ENCODE measurements at regions not wholly inside any gene's neighbourhood (a gene's known extent, or its start where the extent isn't known, plus 50 kb on each side); places are given as distances from the start of the nearest gene placed in this dataset.
"Not testable (repeated sequence)": the region's sequence is repeated elsewhere in the genome, so short reads cannot be mapped to it uniquely, and the experiment has no call there.

GRCh38 chr10:10745291-10745690, 272.4 kb upstream of the CELF2 start:
- Histone ChIP-seq H3K9ac (no peak overlapping the region), H3K36me3 (ENCODE audit: low read depth) (no peaks in the 10 kb centered on the region), H3K9me2 (ENCODE audit: insufficient read depth) (no peaks in the 10 kb centered on the region), H3K4me1 (ENCODE audit: insufficient read depth) (no peaks in the 10 kb centered on the region), H2AFZ (no peak overlapping the region), H3K4me2 (ENCODE audit: unreplicated experiment) (no peak overlapping the region), H3F3A (ENCODE audit: insufficient read depth) (no peaks in the 10 kb centered on the region), H3K4me3 (no peak overlapping the region), H3K27ac (no peak overlapping the region), H4K20me1 (ENCODE audit: insufficient read depth) (no peaks in the 10 kb centered on the region), H3K27me3 (replicated peaks; ENCODE audit: insufficient read depth) (no peaks in the 10 kb centered on the region), H3K79me2 (ENCODE audit: insufficient read depth) (no peaks in the 10 kb centered on the region), H3K9me3 (ENCODE audit: low read depth) (no peaks in the 10 kb centered on the region)
- in situ Hi-C loops (cut with MboI) = no loop called here
- TF ChIP-seq EZH2phosphoT487 (IDR thresholded peaks at IDR 0.05; ENCODE audit: insufficient read depth, low read depth) (no peak), EZH2 (IDR thresholded peaks at IDR 0.05; ENCODE audit: insufficient read depth, poor library complexity, severe bottlenecking) (no peak)
- 74 to 78% methylated on average over 6 of the region's 6 CpGs for WGBS, 2 experiments (ENCODE audit: low coverage in 1 of 2, low lambda C conversion rate in 2 of 2, missing lambda C conversion rate in 2 of 2)
- DNase-seq = no peak

- DNase-seq = no peak
- 87 to 89% methylated on average over 9 of the region's 9 CpGs for WGBS, 2 experiments (ENCODE audit: low coverage in 1 of 2, low lambda C conversion rate in 2 of 2, missing lambda C conversion rate in 2 of 2)
- peaks cover 6% of the 10 kb centered on the region; the same call in 1 of the 2 replicates for H3K9me2 ChIP-seq (ENCODE audit: insufficient read depth)
- no peaks in the 10 kb centered on the region for H3K79me2 ChIP-seq (ENCODE audit: insufficient read depth)
- no peak overlapping the region for H3K27ac ChIP-seq
- H3F3A ChIP-seq (ENCODE audit: insufficient read depth) = no peaks in the 10 kb centered on the region
- H3K4me3 ChIP-seq = no peak overlapping the region
- H2AFZ ChIP-seq = no peak overlapping the region
- no peak overlapping the region for H3K9ac ChIP-seq
- H3K4me2 ChIP-seq (ENCODE audit: unreplicated experiment) = no peak overlapping the region
- H4K20me1 ChIP-seq (ENCODE audit: insufficient read depth) = no peaks in the 10 kb centered on the region
- H3K4me1 ChIP-seq (ENCODE audit: insufficient read depth) = no peaks in the 10 kb centered on the region
- TF ChIP-seq EZH2phosphoT487 (IDR thresholded peaks at IDR 0.05; ENCODE audit: insufficient read depth, low read depth) (no peak), EZH2 (IDR thresholded peaks at IDR 0.05; ENCODE audit: insufficient read depth, poor library complexity, severe bottlenecking) (no peak)
- H3K9me3 ChIP-seq (ENCODE audit: low read depth) = no peaks in the 10 kb centered on the region
- no peaks in the 10 kb centered on the region for H3K36me3 ChIP-seq (ENCODE audit: low read depth)
- H3K27me3 ChIP-seq (replicated peaks; ENCODE audit: insufficient read depth) = no peaks in the 10 kb centered on the region
- in situ Hi-C loops (cut with MboI) = no loop called here
These were observed 262.2 kb upstream of the CELF2 start for GRCh38 chr10:10755490-10755889.

- H3K36me3 ChIP-seq (ENCODE audit: low read depth) = no peaks in the 10 kb centered on the region
- DNase-seq = no peak
- no peak overlapping the region for H3K9ac ChIP-seq
- peaks cover 5% of the 10 kb centered on the region; the same call in 1 of the 2 replicates for H3K9me2 ChIP-seq (ENCODE audit: insufficient read depth)
- no peaks in the 10 kb centered on the region for H3K4me1 ChIP-seq (ENCODE audit: insufficient read depth)
- no peaks in the 10 kb centered on the region for H3K79me2 ChIP-seq (ENCODE audit: insufficient read depth)
- no peaks in the 10 kb centered on the region for H3K9me3 ChIP-seq (ENCODE audit: low read depth)
- in situ Hi-C loops (cut with MboI) = no loop called here
- no peak overlapping the region for H3K4me2 ChIP-seq (ENCODE audit: unreplicated experiment)
- no peaks in the 10 kb centered on the region for H3K27me3 ChIP-seq (replicated peaks; ENCODE audit: insufficient read depth)
- no peaks in the 10 kb centered on the region for H4K20me1 ChIP-seq (ENCODE audit: insufficient read depth)
- whole genome bisulfite sequencing, 2 experiments (ENCODE audit: low coverage in 1 of 2, low lambda C conversion rate in 2 of 2, missing lambda C conversion rate in 2 of 2) = 56 to 57% methylated on average over 4 of the region's 4 CpGs
- no peak overlapping the region for H3K27ac ChIP-seq
- H3K4me3 ChIP-seq = no peak overlapping the region
- H3F3A ChIP-seq (ENCODE audit: insufficient read depth) = no peaks in the 10 kb centered on the region
- no peak overlapping the region for H2AFZ ChIP-seq
- no peak for TF ChIP-seq EZH2 (IDR thresholded peaks at IDR 0.05; ENCODE audit: insufficient read depth, poor library complexity, severe bottlenecking)
- no peak for TF ChIP-seq EZH2phosphoT487 (IDR thresholded peaks at IDR 0.05; ENCODE audit: insufficient read depth, low read depth)
These were observed 259.4 kb upstream of the CELF2 start for GRCh38 chr10:10758306-10758705.

- H3K4me3 ChIP-seq; H3F3A ChIP-seq (ENCODE audit: insufficient read depth); H3K27me3 ChIP-seq (replicated peaks; ENCODE audit: insufficient read depth); H3K9ac ChIP-seq; H3K9me2 ChIP-seq (ENCODE audit: insufficient read depth); H4K20me1 ChIP-seq (ENCODE audit: insufficient read depth); H2AFZ ChIP-seq; H3K4me2 ChIP-seq (ENCODE audit: unreplicated experiment); DNase-seq; H3K4me1 ChIP-seq (ENCODE audit: insufficient read depth); H3K36me3 ChIP-seq (ENCODE audit: low read depth); H3K9me3 ChIP-seq (ENCODE audit: low read depth); in situ Hi-C loops (cut with MboI); H3K27ac ChIP-seq; H3K79me2 ChIP-seq (ENCODE audit: insufficient read depth): not testable (repeated sequence)
- whole genome bisulfite sequencing, 2 experiments (ENCODE audit: low coverage in 1 of 2, low lambda C conversion rate in 2 of 2, missing lambda C conversion rate in 2 of 2) = 64 to 71% methylated on average over 7 of the region's 7 CpGs
These were observed 257.9 kb upstream of the CELF2 start for GRCh38 chr10:10759806-10760205.

- WGBS, 2 experiments (ENCODE audit: low coverage in 1 of 2, low lambda C conversion rate in 2 of 2, missing lambda C conversion rate in 2 of 2) = 78 to 80% methylated on average over 7 of the region's 7 CpGs
- no peaks in the 10 kb centered on the region for H3F3A ChIP-seq (ENCODE audit: insufficient read depth)
- H3K36me3 ChIP-seq (ENCODE audit: low read depth) = no peaks in the 10 kb centered on the region
- no peak overlapping the region for H3K4me3 ChIP-seq
- no peak overlapping the region for H3K4me2 ChIP-seq (ENCODE audit: unreplicated experiment)
- in situ Hi-C loops (cut with MboI) = no loop called here
- H4K20me1 ChIP-seq (ENCODE audit: insufficient read depth) = no peaks in the 10 kb centered on the region
- TF ChIP-seq EZH2 (IDR thresholded peaks at IDR 0.05; ENCODE audit: insufficient read depth, poor library complexity, severe bottlenecking) (no peak), EZH2phosphoT487 (IDR thresholded peaks at IDR 0.05; ENCODE audit: insufficient read depth, low read depth) (no peak)
- no peaks in the 10 kb centered on the region for H3K9me3 ChIP-seq (ENCODE audit: low read depth)
- H3K9ac ChIP-seq = no peak overlapping the region
- no peaks in the 10 kb centered on the region for H3K4me1 ChIP-seq (ENCODE audit: insufficient read depth)
- H3K79me2 ChIP-seq (ENCODE audit: insufficient read depth) = no peaks in the 10 kb centered on the region
- DNase-seq = no peak
- no peaks in the 10 kb centered on the region for H3K9me2 ChIP-seq (ENCODE audit: insufficient read depth)
- H3K27me3 ChIP-seq (replicated peaks; ENCODE audit: insufficient read depth) = no peaks in the 10 kb centered on the region
- no peak overlapping the region for H3K27ac ChIP-seq
- H2AFZ ChIP-seq = no peak overlapping the region
These were observed 252.7 kb upstream of the CELF2 start for GRCh38 chr10:10765017-10765416.
